ENCODE measurements at regions not wholly inside any gene's neighbourhood (a gene's known extent, or its start where the extent isn't known, plus 50 kb on each side); places are given as distances from the start of the nearest gene placed in this dataset.

GRCh38 chr12:130216031-130216430 lies 53.8 kb downstream of the FZD10 start:
- Histone ChIP-seq H3K4me3 (ENCODE audit: control insufficient read depth in 1 of 2, extremely low read depth in 1 of 2, low read length in 1 of 2) (no peak overlapping the region), H3K27ac (ENCODE audit: low read length) (no peak overlapping the region), H3K4me1 (ENCODE audit: control insufficient read depth in 1 of 2, extremely low read depth in 1 of 2, insufficient read depth in 2 of 2, low read length in 2 of 2) (no peaks in the 10 kb centered on the region), H3K36me3 (ENCODE audit: control insufficient read depth in 2 of 2, extremely low read depth in 1 of 2, insufficient read depth in 1 of 2, low read length in 1 of 2) (no peaks in the 10 kb centered on the region), H3K9me3 (no peaks in the 10 kb centered on the region), H3K27me3 (replicated peaks in 1 of 2; ENCODE audit: control insufficient read depth in 2 of 2, extremely low read depth in 1 of 2, insufficient read depth in 2 of 2, low read length in 1 of 2) (peaks cover 0 to 19% of the 10 kb centered on the region in 2 experiments)
- Mint-ChIP-seq H3K4me3 (no peak overlapping the region), H3K27me3 (peaks cover 12 to 41% of the 10 kb centered on the region in 2 donors), H3K27ac (no peak overlapping the region), H3K36me3 (no peaks in the 10 kb centered on the region), H3K9me3 (peaks cover 3 to 8% (median 6%) of the 10 kb centered on the region in 3 donors), H3K4me1 (no peaks in the 10 kb centered on the region)
- ChIA-PET CTCF (no interaction called here), POLR2A (no interaction called here)
- ATAC-seq (replicated peaks in 1 of 4): no peak
- no peak for DNase-seq
- whole genome bisulfite sequencing (ENCODE audit: insufficient coverage): 92% methylated on average over 6 of the region's 9 CpGs

DNA sequence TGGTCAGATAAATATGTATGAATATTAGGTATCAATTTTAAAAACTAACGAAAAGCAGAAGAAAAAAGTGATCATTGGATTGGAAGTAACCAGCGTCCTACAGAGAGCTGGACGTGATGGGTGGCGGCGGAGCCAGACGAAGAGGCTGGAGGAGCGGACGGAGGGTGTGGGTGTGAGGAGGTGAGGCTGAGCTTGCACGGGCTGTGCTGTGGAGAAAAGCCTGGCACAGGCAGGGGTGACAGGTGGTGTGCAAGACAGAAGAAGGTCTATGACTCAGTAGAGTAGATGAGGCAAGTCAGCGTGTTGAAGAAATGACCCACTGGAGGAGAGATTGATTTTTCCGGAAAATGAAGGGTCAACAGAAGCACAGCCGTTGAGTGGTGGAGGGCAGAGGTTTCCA lies 56.4 kb downstream of the FZD10 start:
- Histone ChIP-seq H3K36me3 (ENCODE audit: control insufficient read depth in 2 of 2, extremely low read depth in 1 of 2, insufficient read depth in 1 of 2, low read length in 1 of 2) (no peaks in the 10 kb centered on the region), H3K27me3 (replicated peaks in 1 of 2; ENCODE audit: control insufficient read depth in 2 of 2, extremely low read depth in 1 of 2, insufficient read depth in 2 of 2, low read length in 1 of 2) (peaks cover 0 to 25% of the 10 kb centered on the region in 2 experiments), H3K4me3 (ENCODE audit: control insufficient read depth in 1 of 2, extremely low read depth in 1 of 2, low read length in 1 of 2) (no peak overlapping the region), H3K4me1 (ENCODE audit: control insufficient read depth in 1 of 2, extremely low read depth in 1 of 2, insufficient read depth in 2 of 2, low read length in 2 of 2) (no peaks in the 10 kb centered on the region), H3K27ac (ENCODE audit: low read length) (no peak overlapping the region), H3K9me3 (no peaks in the 10 kb centered on the region)
- DNase-seq (no peak), ATAC-seq (replicated peaks in 1 of 4) (no peak)
- no peak overlapping the region for H3K4me3 Mint-ChIP-seq
- peaks cover 15 to 53% of the 10 kb centered on the region in 2 donors for H3K27me3 Mint-ChIP-seq
- CTCF ChIA-PET: no interaction called here
- POLR2A ChIA-PET: no interaction called here
- H3K27ac Mint-ChIP-seq: no peak overlapping the region
- peaks cover 6 to 12% (median 6%) of the 10 kb centered on the region in 3 donors for H3K9me3 Mint-ChIP-seq
- 84% methylated on average over 12 of the region's 12 CpGs for WGBS (ENCODE audit: insufficient coverage)
- H3K36me3 Mint-ChIP-seq: no peaks in the 10 kb centered on the region
- no peaks in the 10 kb centered on the region for H3K4me1 Mint-ChIP-seq

DNA sequence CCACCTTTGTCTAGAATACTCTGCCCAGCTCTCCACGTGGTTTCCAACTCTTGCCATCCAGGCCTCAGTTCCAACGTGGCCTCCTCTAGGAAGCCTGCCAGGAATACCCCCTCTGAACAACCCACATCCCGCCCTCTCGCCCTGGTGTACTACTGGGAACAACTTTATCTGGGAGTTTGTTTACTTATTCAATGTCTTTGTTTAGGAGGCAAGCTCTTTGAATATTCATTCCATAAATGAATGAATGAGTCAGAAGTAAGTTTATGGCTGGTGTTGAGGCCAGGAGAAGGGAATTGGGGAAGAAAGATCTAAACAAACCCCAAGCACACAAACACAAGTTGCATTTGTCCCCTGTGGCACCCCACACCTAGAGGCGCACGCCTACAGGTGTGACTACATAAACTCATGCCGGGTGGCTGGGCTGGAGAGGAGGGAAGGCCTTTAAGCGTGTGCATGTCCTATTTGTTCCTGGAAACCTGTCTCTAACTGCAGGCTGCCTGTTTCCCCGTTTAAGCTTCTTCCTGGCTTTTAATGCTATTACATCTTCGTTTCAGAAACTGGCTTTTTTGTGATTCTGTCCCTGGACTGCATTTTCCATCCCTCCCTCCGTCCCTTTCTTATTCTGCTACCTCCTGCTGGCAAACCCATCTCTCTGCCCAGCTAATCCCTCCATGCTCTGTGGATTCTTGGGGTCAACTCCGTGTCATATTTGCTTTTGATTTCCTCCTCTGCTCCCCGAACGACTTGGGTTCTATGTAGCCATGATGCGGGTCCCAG lies 57.9 kb downstream of the FZD10 start:
- ChIA-PET POLR2A (no interaction called here), CTCF (no interaction called here)
- Mint-ChIP-seq H3K4me1 (no peaks in the 10 kb centered on the region), H3K36me3 (no peaks in the 10 kb centered on the region), H3K27me3 (peaks cover 15 to 47% of the 10 kb centered on the region in 2 donors), H3K4me3 (no peak overlapping the region), H3K9me3 (peaks cover 6 to 12% (median 6%) of the 10 kb centered on the region in 3 donors), H3K27ac (no peak overlapping the region)
- 36% methylated on average over 10 of the region's 15 CpGs for WGBS (ENCODE audit: insufficient coverage)
- Histone ChIP-seq H3K4me1 (ENCODE audit: control insufficient read depth in 1 of 2, extremely low read depth in 1 of 2, insufficient read depth in 2 of 2, low read length in 2 of 2) (no peaks in the 10 kb centered on the region), H3K4me3 (ENCODE audit: control insufficient read depth in 1 of 2, extremely low read depth in 1 of 2, low read length in 1 of 2) (no peak overlapping the region), H3K27ac (ENCODE audit: low read length) (no peak overlapping the region), H3K9me3 (no peaks in the 10 kb centered on the region), H3K27me3 (replicated peaks in 1 of 2; ENCODE audit: control insufficient read depth in 2 of 2, extremely low read depth in 1 of 2, insufficient read depth in 2 of 2, low read length in 1 of 2) (peaks cover 0 to 27% of the 10 kb centered on the region in 2 experiments), H3K36me3 (ENCODE audit: control insufficient read depth in 2 of 2, extremely low read depth in 1 of 2, insufficient read depth in 1 of 2, low read length in 1 of 2) (no peaks in the 10 kb centered on the region)
- ATAC-seq (replicated peaks in 1 of 4): no peak
- DNase-seq: no peak

GRCh38 chr12:130220706-130221100 lies 58.4 kb downstream of the FZD10 start:
- DNase-seq: no peak
- Histone ChIP-seq H3K27me3 (replicated peaks in 1 of 2; ENCODE audit: control insufficient read depth in 2 of 2, extremely low read depth in 1 of 2, insufficient read depth in 2 of 2, low read length in 1 of 2) (peaks cover 0 to 24% of the 10 kb centered on the region in 2 experiments), H3K36me3 (ENCODE audit: control insufficient read depth in 2 of 2, extremely low read depth in 1 of 2, insufficient read depth in 1 of 2, low read length in 1 of 2) (no peaks in the 10 kb centered on the region), H3K4me1 (ENCODE audit: control insufficient read depth in 1 of 2, extremely low read depth in 1 of 2, insufficient read depth in 2 of 2, low read length in 2 of 2) (no peaks in the 10 kb centered on the region), H3K27ac (ENCODE audit: low read length) (no peak overlapping the region), H3K9me3 (no peaks in the 10 kb centered on the region), H3K4me3 (ENCODE audit: control insufficient read depth in 1 of 2, extremely low read depth in 1 of 2, low read length in 1 of 2) (no peak overlapping the region)
- Mint-ChIP-seq H3K27ac (no peak overlapping the region), H3K9me3 (peaks cover 6 to 12% (median 6%) of the 10 kb centered on the region in 3 donors), H3K4me3 (no peak overlapping the region), H3K4me1 (no peaks in the 10 kb centered on the region), H3K36me3 (no peaks in the 10 kb centered on the region), H3K27me3 (peaks cover 10 to 42% of the 10 kb centered on the region in 2 donors)
- POLR2A ChIA-PET: no interaction called here
- CTCF ChIA-PET: no interaction called here
- ATAC-seq (replicated peaks in 1 of 4): no peak
- 50% methylated on average over 9 of the region's 9 CpGs for WGBS (ENCODE audit: insufficient coverage)

DNA sequence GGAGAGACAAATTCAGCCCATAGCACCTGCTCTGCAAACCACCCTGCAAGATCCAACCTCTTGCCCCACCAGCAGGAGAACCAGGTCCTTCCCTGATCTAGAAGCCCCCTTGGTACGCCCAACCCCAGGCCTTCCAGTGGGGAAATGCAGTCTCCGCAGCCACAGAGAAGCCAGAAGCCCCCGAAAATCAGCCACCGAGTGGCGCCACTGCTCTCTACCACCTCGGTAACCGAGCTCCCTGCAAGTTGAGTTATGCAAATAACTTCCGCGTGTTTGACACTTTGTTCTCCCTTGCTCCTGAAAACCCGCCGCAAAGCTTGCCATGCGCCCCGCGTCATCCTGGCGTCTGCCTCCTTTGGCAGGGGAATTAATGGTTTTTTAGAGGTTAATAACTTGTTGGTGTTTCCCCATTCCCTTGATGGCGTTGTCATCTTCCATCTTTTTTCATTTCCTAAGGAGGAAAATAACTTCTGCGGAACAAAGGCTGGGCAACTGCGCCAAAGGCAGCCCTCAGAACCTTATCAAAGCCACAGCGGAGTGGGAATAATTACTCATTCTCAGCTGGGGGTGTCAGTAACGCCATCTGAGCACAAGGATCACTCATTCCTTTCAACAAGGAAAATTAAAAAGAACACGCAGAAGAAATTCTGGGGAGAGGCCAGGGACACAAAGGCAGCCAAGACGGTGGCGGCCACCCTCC lies 60.4 kb downstream of the FZD10 start:
- ATAC-seq (replicated peaks in 1 of 4) (no peak), DNase-seq (no peak)
- Mint-ChIP-seq H3K4me3 (no peak overlapping the region), H3K27ac (no peak overlapping the region), H3K27me3 (peaks cover 3 to 34% of the 10 kb centered on the region in 2 donors), H3K36me3 (no peaks in the 10 kb centered on the region), H3K4me1 (no peaks in the 10 kb centered on the region), H3K9me3 (peaks cover 3 to 6% (median 5%) of the 10 kb centered on the region in 3 donors)
- Histone ChIP-seq H3K36me3 (ENCODE audit: control insufficient read depth in 2 of 2, extremely low read depth in 1 of 2, insufficient read depth in 1 of 2, low read length in 1 of 2) (no peaks in the 10 kb centered on the region), H3K27ac (ENCODE audit: low read length) (no peak overlapping the region), H3K9me3 (no peaks in the 10 kb centered on the region), H3K4me3 (ENCODE audit: control insufficient read depth in 1 of 2, extremely low read depth in 1 of 2, low read length in 1 of 2) (no peak overlapping the region), H3K27me3 (replicated peaks in 1 of 2; ENCODE audit: control insufficient read depth in 2 of 2, extremely low read depth in 1 of 2, insufficient read depth in 2 of 2, low read length in 1 of 2) (peaks cover 0 to 21% of the 10 kb centered on the region in 2 experiments), H3K4me1 (ENCODE audit: control insufficient read depth in 1 of 2, extremely low read depth in 1 of 2, insufficient read depth in 2 of 2, low read length in 2 of 2) (no peaks in the 10 kb centered on the region)
- WGBS (ENCODE audit: insufficient coverage): 67% methylated on average over 5 of the region's 23 CpGs
- CTCF ChIA-PET: no interaction called here
- POLR2A ChIA-PET: no interaction called here

- Mint-ChIP-seq H3K27me3 (peaks cover 2 to 31% of the 10 kb centered on the region in 2 donors), H3K4me3 (no peak overlapping the region), H3K27ac (no peak overlapping the region), H3K9me3 (peaks cover 1 to 4% (median 3%) of the 10 kb centered on the region in 3 donors), H3K36me3 (no peaks in the 10 kb centered on the region), H3K4me1 (no peaks in the 10 kb centered on the region)
- POLR2A ChIA-PET: no interaction called here
- CTCF ChIA-PET: no interaction called here
- no peak overlapping the region for H3K27ac ChIP-seq (ENCODE audit: low read length)
- ATAC-seq (replicated peaks in 1 of 4) (no peak), DNase-seq (no peak)
- peaks cover 0 to 21% of the 10 kb centered on the region in 2 experiments for H3K27me3 ChIP-seq (replicated peaks in 1 of 2; ENCODE audit: control insufficient read depth in 2 of 2, extremely low read depth in 1 of 2, insufficient read depth in 2 of 2, low read length in 1 of 2)
- no peaks in the 10 kb centered on the region for H3K9me3 ChIP-seq
- H3K4me3 ChIP-seq (ENCODE audit: control insufficient read depth in 1 of 2, extremely low read depth in 1 of 2, low read length in 1 of 2): no peak overlapping the region
- no peaks in the 10 kb centered on the region for H3K4me1 ChIP-seq (ENCODE audit: control insufficient read depth in 1 of 2, extremely low read depth in 1 of 2, insufficient read depth in 2 of 2, low read length in 2 of 2)
- 82% methylated on average over 6 of the region's 6 CpGs for WGBS (ENCODE audit: insufficient coverage)
- no peaks in the 10 kb centered on the region for H3K36me3 ChIP-seq (ENCODE audit: control insufficient read depth in 2 of 2, extremely low read depth in 1 of 2, insufficient read depth in 1 of 2, low read length in 1 of 2)
These were observed 61.5 kb downstream of the FZD10 start for GRCh38 chr12:130223767-130224244.

All from T-cell (primary cell).